Activated CD8-positive, alpha-beta T cell treated with anti-CD3 and anti-CD28 coated beads for 36 hours (primary cell): ENCODE measurements at regions not wholly inside any gene's neighbourhood (a gene's known extent, or its start where the extent isn't known, plus 50 kb on each side); places are given as distances from the start of the nearest gene placed in this dataset.

Experiments
- ATAC-seq: fragments of 200-7000 bp; cut with Tn5 transposase; one replicate; pipeline ENCODE4 v1.10.0; 2021; ENCODE audit warnings: mild to moderate bottlenecking, moderate library complexity
- CTCF ChIA-PET: fragments of 350-600 bp; sonication (Branson Sonifier 250); formaldehyde crosslinking; loops from one replicate; lab custom pipeline; 2021; ENCODE audit warnings: antibody characterized with exemption; lab: Charles Lee
- POLR2A ChIA-PET: fragments of 350-600 bp; sonication (Branson Sonifier 250); formaldehyde crosslinking; loops from one replicate; lab custom pipeline; 2021; ENCODE audit warnings: antibody characterized with exemption; lab: Charles Lee
- DNase-seq: peaks from one replicate; pipeline ENCODE4 v3.0.0-alpha.2; 2020
- H3K27ac Mint-ChIP-seq: one replicate; pipeline ENCODE4 v1.8.0; 2021; ENCODE audit warnings: mild to moderate bottlenecking, mixed read lengths
- H3K27me3 Mint-ChIP-seq: one replicate; pipeline ENCODE4 v1.8.0; 2021; ENCODE audit warnings: mixed read lengths
- H3K36me3 Mint-ChIP-seq: one replicate; pipeline ENCODE4 v1.8.0; 2021; ENCODE audit warnings: low read depth, mixed read lengths
- H3K4me1 Mint-ChIP-seq: one replicate; pipeline ENCODE4 v1.8.0; 2021; ENCODE audit warnings: low read depth, mixed read lengths
- H3K4me3 Mint-ChIP-seq: one replicate; pipeline ENCODE4 v1.8.0; 2021; ENCODE audit warnings: mild to moderate bottlenecking, moderate library complexity, mixed read lengths
- H3K9me3 Mint-ChIP-seq: one replicate; pipeline ENCODE4 v1.8.0; 2021; ENCODE audit warnings: mixed read lengths
- CTCF ChIP-seq: fragments of 200-600 bp; IDR thresholded peaks from one replicate; pipeline ENCODE4 v1.8.0; 2022; ENCODE audit warnings: antibody characterized with exemption, mild to moderate bottlenecking
- intact Hi-C: fragments of 100-400 bp; cut with micrococcal nuclease; formaldehyde crosslinking; loops from one replicate; pipeline ENCODE4 v1.10.0; 2022

- Mint-ChIP-seq H3K27ac (peak overlapping the region; percentile 23), H3K4me3 (peak overlapping the region; percentile 28), H3K36me3 (no peaks in the 10 kb centered on the region), H3K27me3 (peaks cover 1% of the 10 kb centered on the region), H3K4me1 (peaks cover 22% of the 10 kb centered on the region), H3K9me3 (no peaks in the 10 kb centered on the region)
- peak; percentile 71 for TF ChIP-seq CTCF
- peak; percentile 97 for ATAC-seq
- intact Hi-C loops, result loop anchor here (5.0 to 10.0 kb wide), 3 partner anchors 112 to 632 kb away; no protein-coding TSS in a partner anchor
- CTCF ChIA-PET, result interaction anchor here (0.6 to 2.9 kb wide), 12 partner anchors 9 to 1447 kb away, joined by 3 to 14 read pairs (median 4); no protein-coding TSS in a partner anchor
- POLR2A ChIA-PET, result no interaction called here
- peak; percentile 47 for DNase-seq
These were observed 206.6 kb upstream of the RFX3 start for GRCh38 chr9:3732077-3733038.

GRCh38 chr9:3730511-3730922 is 204.7 kb upstream of the RFX3 start:
- no peak for TF ChIP-seq CTCF
- Mint-ChIP-seq H3K27ac (peak overlapping the region; percentile 81), H3K9me3 (no peaks in the 10 kb centered on the region), H3K27me3 (no peaks in the 10 kb centered on the region), H3K4me3 (no peak overlapping the region), H3K36me3 (no peaks in the 10 kb centered on the region), H3K4me1 (peaks cover 22% of the 10 kb centered on the region)
- ChIA-PET POLR2A (no interaction called here), CTCF (no interaction called here)
- ATAC-seq (peak; percentile 29), DNase-seq (no peak)
- intact Hi-C loops, result loop anchor here (5.0 to 10.0 kb wide), 3 partner anchors 114 to 634 kb away; no protein-coding TSS in a partner anchor

- ATAC-seq (no peak), DNase-seq (no peak)
- CTCF ChIA-PET, result no interaction called here
- Mint-ChIP-seq H3K36me3 (no peaks in the 10 kb centered on the region), H3K27ac (no peak overlapping the region), H3K4me1 (no peaks in the 10 kb centered on the region), H3K27me3 (peaks cover 5% of the 10 kb centered on the region), H3K9me3 (no peaks in the 10 kb centered on the region), H3K4me3 (no peak overlapping the region)
- intact Hi-C loops, result no loop called here
- POLR2A ChIA-PET, result no interaction called here
- no peak for TF ChIP-seq CTCF
These were observed 195.3 kb upstream of the RFX3 start for GRCh38 chr9:3721096-3721495.

GRCh38 chr9:3719286-3719685 is 193.5 kb upstream of the RFX3 start:
- ATAC-seq, result no peak
- TF ChIP-seq CTCF, result no peak
- Mint-ChIP-seq H3K4me1 (no peaks in the 10 kb centered on the region), H3K9me3 (no peaks in the 10 kb centered on the region), H3K27ac (no peak overlapping the region), H3K36me3 (no peaks in the 10 kb centered on the region), H3K27me3 (peaks cover 10% of the 10 kb centered on the region), H3K4me3 (no peak overlapping the region)
- CTCF ChIA-PET, result no interaction called here
- intact Hi-C loops, result no loop called here
- DNase-seq, result no peak
- POLR2A ChIA-PET, result no interaction called here

- intact Hi-C loops, result no loop called here
- H3K9me3 Mint-ChIP-seq, result no peaks in the 10 kb centered on the region
- H3K27me3 Mint-ChIP-seq, result peaks cover 8% of the 10 kb centered on the region
- DNase-seq (no peak), ATAC-seq (no peak)
- no peak for TF ChIP-seq CTCF
- no peaks in the 10 kb centered on the region for H3K4me1 Mint-ChIP-seq
- ChIA-PET CTCF (no interaction called here), POLR2A (no interaction called here)
- H3K27ac Mint-ChIP-seq, result no peak overlapping the region
- H3K4me3 Mint-ChIP-seq, result no peak overlapping the region
- no peaks in the 10 kb centered on the region for H3K36me3 Mint-ChIP-seq
These were observed 190.6 kb upstream of the RFX3 start for GRCh38 chr9:3716415-3716814.
